WTC11 (cell line): ENCODE measurements at regions not wholly inside any gene's neighbourhood (a gene's known extent, or its start where the extent isn't known, plus 50 kb on each side); places are given as distances from the start of the nearest gene placed in this dataset.

Experiments
- ATAC-seq: fragments of 200-7000 bp; cut with Tn5 transposase; 2 replicates; pipeline ENCODE4 v1.10.0; 2021; ENCODE audit warnings: mild to moderate bottlenecking, moderate library complexity
- CTCF ChIA-PET: fragments of 300-600 bp; sonication (Branson Sonifier 250); formaldehyde crosslinking; loops from one replicate; lab custom pipeline; 2021; ENCODE audit warnings: antibody characterized with exemption; lab: Charles Lee
- POLR2A ChIA-PET: fragments of 350-600 bp; sonication (Branson Sonifier 250); formaldehyde crosslinking; loops from one replicate; lab custom pipeline; 2021; ENCODE audit warnings: antibody characterized with exemption; lab: Charles Lee
- DNase-seq: peaks from one replicate; pipeline ENCODE4 v3.0.0; 2021; ENCODE audit warnings: low spot score
- H3K27ac Mint-ChIP-seq: 2 replicates; pipeline ENCODE4 v1.8.0; 2021; ENCODE audit warnings: mixed read lengths
- H3K27me3 Mint-ChIP-seq: 2 replicates; pipeline ENCODE4 v1.8.0; 2021; ENCODE audit warnings: low read depth, mild to moderate bottlenecking, moderate library complexity, mixed read lengths
- H3K36me3 Mint-ChIP-seq: 2 replicates; pipeline ENCODE4 v1.8.0; 2021; ENCODE audit warnings: mixed read lengths
- H3K4me1 Mint-ChIP-seq: 2 replicates; pipeline ENCODE4 v1.8.0; 2022; ENCODE audit warnings: mixed read lengths
- H3K4me3 Mint-ChIP-seq: 2 replicates; pipeline ENCODE4 v1.8.0; 2021; ENCODE audit warnings: mild to moderate bottlenecking, moderate library complexity, mixed read lengths
- H3K9me3 Mint-ChIP-seq: 2 replicates; pipeline ENCODE4 v1.8.0; 2021; ENCODE audit warnings: mixed read lengths
- AR ChIP-seq: fragments of 250-450 bp; sonication (Bioruptor Pico); IDR thresholded peaks from 2 replicates; pipeline ENCODE4 v1.9.0; 2021; ENCODE audit warnings: mild to moderate bottlenecking
- ATF1 ChIP-seq: sonication (generic); formaldehyde crosslinking; IDR thresholded peaks from 2 replicates; pipeline ENCODE4 v1.8.1; 2023; ENCODE audit warnings: mild to moderate bottlenecking, moderate library complexity, missing genetic modification reagents
- CBFB ChIP-seq: sonication (generic); formaldehyde crosslinking; IDR thresholded peaks from 2 replicates; pipeline ENCODE4 v1.8.1; 2022; ENCODE audit warnings: mild to moderate bottlenecking, low read depth, missing genetic modification reagents
- CREB1 ChIP-seq: sonication (generic); formaldehyde crosslinking; IDR thresholded peaks from 2 replicates; pipeline ENCODE4 v1.8.0; 2023; ENCODE audit warnings: mild to moderate bottlenecking, missing genetic modification reagents
- CREM ChIP-seq: sonication (generic); formaldehyde crosslinking; IDR thresholded peaks from 2 replicates; pipeline ENCODE4 v1.8.1; 2022; ENCODE audit warnings: mild to moderate bottlenecking, missing genetic modification reagents, moderate library complexity
- FOXJ3 ChIP-seq: sonication (generic); formaldehyde crosslinking; IDR thresholded peaks from 2 replicates; pipeline ENCODE4 v1.9.0; 2021; ENCODE audit warnings: missing genetic modification reagents, mild to moderate bottlenecking, borderline replicate concordance
- GABPB1 ChIP-seq: sonication (generic); formaldehyde crosslinking; IDR thresholded peaks from 2 replicates; pipeline ENCODE4 v1.8.1; 2023; ENCODE audit warnings: mild to moderate bottlenecking, missing genetic modification reagents
- GRHL2 ChIP-seq: fragments of 250-450 bp; sonication (Bioruptor Pico); IDR thresholded peaks from 2 replicates; pipeline ENCODE4 v1.8.0; 2022; ENCODE audit warnings: mild to moderate bottlenecking, moderate library complexity; ENCODE audit not compliant: insufficient replicate concordance, severe bottlenecking
- KAT7 ChIP-seq: sonication (generic); formaldehyde crosslinking; IDR thresholded peaks from 2 replicates; pipeline ENCODE4 v1.8.1; 2023; ENCODE audit warnings: missing genetic modification reagents, mild to moderate bottlenecking, borderline replicate concordance
- STAT6 ChIP-seq: sonication (generic); formaldehyde crosslinking; conservative IDR thresholded peaks from 2 replicates; pipeline ENCODE4 v1.8.1; 2023; ENCODE audit warnings: mild to moderate bottlenecking, low read depth, missing genetic modification reagents, moderate library complexity
- TCF7 ChIP-seq: sonication (generic); formaldehyde crosslinking; IDR thresholded peaks from 2 replicates; pipeline ENCODE4 v1.8.0; 2022; ENCODE audit warnings: mild to moderate bottlenecking, low read depth, missing genetic modification reagents, moderate library complexity
- TEAD4 ChIP-seq: sonication (generic); formaldehyde crosslinking; IDR thresholded peaks from 2 replicates; pipeline ENCODE4 v1.8.0; 2022; ENCODE audit warnings: mild to moderate bottlenecking, missing genetic modification reagents
- TP53 ChIP-seq: sonication (generic); formaldehyde crosslinking; IDR thresholded peaks from 2 replicates; pipeline ENCODE4 v1.8.1; 2023; ENCODE audit warnings: mild to moderate bottlenecking, missing genetic modification reagents
- ZNF416 ChIP-seq: fragments of 250-450 bp; sonication (Bioruptor Pico); IDR thresholded peaks from 2 replicates; pipeline ENCODE4 v1.9.0; 2021; ENCODE audit warnings: mild to moderate bottlenecking, inconsistent platforms
- ZNF671 ChIP-seq: fragments of 250-450 bp; sonication (Bioruptor Pico); IDR thresholded peaks from 2 replicates; pipeline ENCODE4 v1.8.0; 2021; ENCODE audit warnings: mild to moderate bottlenecking
- TF ChIP-seq, protein P1 (sequence below): sonication (generic); formaldehyde crosslinking; IDR thresholded peaks from 2 replicates; pipeline ENCODE4 v1.8.0; 2022; ENCODE audit warnings: mild to moderate bottlenecking, missing genetic modification reagents
- TF ChIP-seq, protein P2 (sequence below): sonication (generic); formaldehyde crosslinking; IDR thresholded peaks from 2 replicates; pipeline ENCODE4 v1.8.0; 2023; ENCODE audit warnings: missing genetic modification reagents, mild to moderate bottlenecking, borderline replicate concordance

GRCh38 chr5:128668921-128669320 is 130.9 kb upstream of the FBN2 start:
- Mint-ChIP-seq H3K4me3 (no peak overlapping the region), H3K27me3 (no peaks in the 10 kb centered on the region), H3K27ac (no peak overlapping the region), H3K9me3 (no peaks in the 10 kb centered on the region), H3K4me1 (peaks cover 28% of the 10 kb centered on the region), H3K36me3 (no peaks in the 10 kb centered on the region)
- DNase-seq (no peak), ATAC-seq (no peak)
- ChIA-PET CTCF (no interaction called here), POLR2A (no interaction called here)
- TF ChIP-seq AR (CRISPR knock-in tag) (no peak), KAT7 (CRISPR knock-in tag) (no peak), STAT6 (CRISPR knock-in tag) (no peak), ATF1 (CRISPR knock-in tag) (no peak), TEAD4 (no peak), CREM (CRISPR knock-in tag) (no peak), GRHL2 (CRISPR knock-in tag) (no peak), GABPB1 (CRISPR knock-in tag) (no peak), ZNF671 (CRISPR knock-in tag) (no peak), CREB1 (CRISPR knock-in tag) (no peak), ZNF416 (CRISPR knock-in tag) (no peak)

GRCh38 chr5:128669803-128670202 is 131.8 kb upstream of the FBN2 start:
- Mint-ChIP-seq H3K27ac (no peak overlapping the region), H3K4me3 (no peak overlapping the region), H3K4me1 (peaks cover 36% of the 10 kb centered on the region), H3K9me3 (peaks cover under 1% of the 10 kb centered on the region; the same call in 1 of the 2 replicates), H3K27me3 (no peaks in the 10 kb centered on the region), H3K36me3 (no peaks in the 10 kb centered on the region)
- ATAC-seq: no peak
- ChIA-PET POLR2A (no interaction called here), CTCF (no interaction called here)
- no peak for DNase-seq
- TF ChIP-seq, protein P1, sequence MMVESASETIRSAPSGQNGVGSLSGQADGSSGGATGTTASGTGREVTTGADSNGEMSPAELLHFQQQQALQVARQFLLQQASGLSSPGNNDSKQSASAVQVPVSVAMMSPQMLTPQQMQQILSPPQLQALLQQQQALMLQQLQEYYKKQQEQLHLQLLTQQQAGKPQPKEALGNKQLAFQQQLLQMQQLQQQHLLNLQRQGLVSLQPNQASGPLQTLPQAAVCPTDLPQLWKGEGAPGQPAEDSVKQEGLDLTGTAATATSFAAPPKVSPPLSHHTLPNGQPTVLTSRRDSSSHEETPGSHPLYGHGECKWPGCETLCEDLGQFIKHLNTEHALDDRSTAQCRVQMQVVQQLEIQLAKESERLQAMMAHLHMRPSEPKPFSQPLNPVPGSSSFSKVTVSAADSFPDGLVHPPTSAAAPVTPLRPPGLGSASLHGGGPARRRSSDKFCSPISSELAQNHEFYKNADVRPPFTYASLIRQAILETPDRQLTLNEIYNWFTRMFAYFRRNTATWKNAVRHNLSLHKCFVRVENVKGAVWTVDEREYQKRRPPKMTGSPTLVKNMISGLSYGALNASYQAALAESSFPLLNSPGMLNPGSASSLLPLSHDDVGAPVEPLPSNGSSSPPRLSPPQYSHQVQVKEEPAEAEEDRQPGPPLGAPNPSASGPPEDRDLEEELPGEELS (CRISPR knock-in tag): no peak
- no peak for TF ChIP-seq FOXJ3 (CRISPR knock-in tag)
- TF ChIP-seq TP53 (CRISPR knock-in tag): no peak

DNA sequence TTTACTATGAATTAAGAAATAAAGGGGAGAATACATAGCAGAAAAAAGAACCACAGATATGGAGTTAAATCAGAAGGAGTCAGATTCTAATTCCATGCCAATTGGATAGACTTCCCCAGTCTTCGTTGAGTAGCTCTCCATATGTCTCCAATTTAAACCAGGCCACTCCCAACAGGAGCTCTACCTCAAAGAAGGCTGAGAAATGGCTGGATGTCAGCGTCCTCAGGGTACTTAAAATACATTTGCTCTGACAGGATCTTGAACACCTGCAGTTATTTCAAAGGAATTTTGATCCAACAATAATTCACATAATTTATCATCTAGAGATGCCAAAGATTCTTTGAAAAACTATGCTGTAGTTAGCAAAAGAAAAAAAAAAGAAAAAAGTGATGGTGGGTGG is 133.9 kb upstream of the FBN2 start:
- Mint-ChIP-seq H3K27ac (no peak overlapping the region), H3K4me3 (no peak overlapping the region), H3K4me1 (peaks cover 36% of the 10 kb centered on the region), H3K27me3 (no peaks in the 10 kb centered on the region), H3K9me3 (peaks cover 18% of the 10 kb centered on the region), H3K36me3 (peaks cover 16% of the 10 kb centered on the region)
- peak; percentile 27; the same call in 1 of the 2 replicates for ATAC-seq
- DNase-seq: no peak
- ChIA-PET POLR2A (interaction anchor here (0.6 kb wide), 1 partner anchor 99 kb away, joined by 3 read pairs; no protein-coding TSS in a partner anchor), CTCF (interaction anchor here (1.8 kb wide), 1 partner anchor 10 kb away, joined by 7 read pairs; no protein-coding TSS in a partner anchor)
- no peak for TF ChIP-seq AR (CRISPR knock-in tag)
- no peak for TF ChIP-seq TEAD4
- no peak for TF ChIP-seq ZNF671 (CRISPR knock-in tag)
- no peak for TF ChIP-seq TCF7 (CRISPR knock-in tag)
- TF ChIP-seq, protein P2, sequence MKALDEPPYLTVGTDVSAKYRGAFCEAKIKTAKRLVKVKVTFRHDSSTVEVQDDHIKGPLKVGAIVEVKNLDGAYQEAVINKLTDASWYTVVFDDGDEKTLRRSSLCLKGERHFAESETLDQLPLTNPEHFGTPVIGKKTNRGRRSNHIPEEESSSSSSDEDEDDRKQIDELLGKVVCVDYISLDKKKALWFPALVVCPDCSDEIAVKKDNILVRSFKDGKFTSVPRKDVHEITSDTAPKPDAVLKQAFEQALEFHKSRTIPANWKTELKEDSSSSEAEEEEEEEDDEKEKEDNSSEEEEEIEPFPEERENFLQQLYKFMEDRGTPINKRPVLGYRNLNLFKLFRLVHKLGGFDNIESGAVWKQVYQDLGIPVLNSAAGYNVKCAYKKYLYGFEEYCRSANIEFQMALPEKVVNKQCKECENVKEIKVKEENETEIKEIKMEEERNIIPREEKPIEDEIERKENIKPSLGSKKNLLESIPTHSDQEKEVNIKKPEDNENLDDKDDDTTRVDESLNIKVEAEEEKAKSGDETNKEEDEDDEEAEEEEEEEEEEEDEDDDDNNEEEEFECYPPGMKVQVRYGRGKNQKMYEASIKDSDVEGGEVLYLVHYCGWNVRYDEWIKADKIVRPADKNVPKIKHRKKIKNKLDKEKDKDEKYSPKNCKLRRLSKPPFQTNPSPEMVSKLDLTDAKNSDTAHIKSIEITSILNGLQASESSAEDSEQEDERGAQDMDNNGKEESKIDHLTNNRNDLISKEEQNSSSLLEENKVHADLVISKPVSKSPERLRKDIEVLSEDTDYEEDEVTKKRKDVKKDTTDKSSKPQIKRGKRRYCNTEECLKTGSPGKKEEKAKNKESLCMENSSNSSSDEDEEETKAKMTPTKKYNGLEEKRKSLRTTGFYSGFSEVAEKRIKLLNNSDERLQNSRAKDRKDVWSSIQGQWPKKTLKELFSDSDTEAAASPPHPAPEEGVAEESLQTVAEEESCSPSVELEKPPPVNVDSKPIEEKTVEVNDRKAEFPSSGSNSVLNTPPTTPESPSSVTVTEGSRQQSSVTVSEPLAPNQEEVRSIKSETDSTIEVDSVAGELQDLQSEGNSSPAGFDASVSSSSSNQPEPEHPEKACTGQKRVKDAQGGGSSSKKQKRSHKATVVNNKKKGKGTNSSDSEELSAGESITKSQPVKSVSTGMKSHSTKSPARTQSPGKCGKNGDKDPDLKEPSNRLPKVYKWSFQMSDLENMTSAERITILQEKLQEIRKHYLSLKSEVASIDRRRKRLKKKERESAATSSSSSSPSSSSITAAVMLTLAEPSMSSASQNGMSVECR (CRISPR knock-in tag): no peak
- no peak for TF ChIP-seq CBFB
- no peak for TF ChIP-seq ZNF416 (CRISPR knock-in tag)
